Keratinocyte (primary cell): ENCODE measurements at regions not wholly inside any gene's neighbourhood (a gene's known extent, or its start where the extent isn't known, plus 50 kb on each side); places are given as distances from the start of the nearest gene placed in this dataset.

Experiments used
- DNase-seq: peaks from one replicate; pipeline ENCODE4 v3.0.0-alpha.2; 2011; ENCODE audit warnings: low read depth, missing footprints, low spot score
- FAIRE-seq: peaks from 2 replicates; lab custom pipeline; 2011; peaks lifted over from hg19 to GRCh38; lab: Jason Lieb, UNC
- H2AFZ ChIP-seq: 2 replicates; pipeline ENCODE4 v1.6.0; 2012; ENCODE audit warnings: low read length, control low read depth, inconsistent platforms; ENCODE audit not compliant: control insufficient read depth
- H3K27ac ChIP-seq: 2 replicates; pipeline ENCODE4 v1.5.1; 2011; ENCODE audit warnings: low read length; ENCODE audit not compliant: control insufficient read depth, insufficient read depth
- H3K27me3 ChIP-seq: 3 replicates; pipeline ENCODE4 v1.6.0; 2011; ENCODE audit warnings: low read length; ENCODE audit not compliant: control insufficient read depth, insufficient read depth; ENCODE audit errors: extremely low read depth
- H3K36me3 ChIP-seq, 2 experiments: 2 replicates in 1 of 2; 3 replicates in 1 of 2; pipeline ENCODE4 v1.5.1; 2011; ENCODE audit warnings: low read length in 2 of 2, mild to moderate bottlenecking in 1 of 2; ENCODE audit not compliant: control insufficient read depth in 2 of 2, insufficient read depth in 2 of 2; ENCODE audit errors: extremely low read depth in 1 of 2
- H3K4me1 ChIP-seq: 3 replicates; pipeline ENCODE4 v1.5.1; 2011; ENCODE audit warnings: low read length; ENCODE audit not compliant: control insufficient read depth, insufficient read depth; ENCODE audit errors: extremely low read depth
- H3K4me2 ChIP-seq: 3 replicates; pipeline ENCODE4 v1.6.0; 2011; ENCODE audit warnings: low read depth, low read length; ENCODE audit not compliant: control insufficient read depth, insufficient read depth; ENCODE audit errors: extremely low read depth
- H3K4me3 ChIP-seq, 3 experiments: fragments of 200-600 bp in 1 of 3; sonication (generic) in 1 of 3; 2 replicates in 2 of 3; 3 replicates in 1 of 3; pipeline ENCODE4 v1.5.1; 2011 to 2016; ENCODE audit warnings: low read length in 3 of 3, mild to moderate bottlenecking in 3 of 3, control low read depth in 2 of 3, inconsistent platforms in 1 of 3, low read depth in 1 of 3, mixed read lengths in 1 of 3, mixed run types in 1 of 3, moderate library complexity in 1 of 3; ENCODE audit not compliant: control insufficient read depth in 2 of 3, insufficient read depth in 2 of 3; ENCODE audit errors: extremely low read depth in 1 of 3
- H3K79me2 ChIP-seq: 2 replicates; pipeline ENCODE4 v1.6.0; 2012; ENCODE audit warnings: low read length; ENCODE audit not compliant: control insufficient read depth, insufficient read depth
- H3K9ac ChIP-seq: 3 replicates; pipeline ENCODE4 v1.6.0; 2011; ENCODE audit warnings: low read length; ENCODE audit not compliant: control insufficient read depth, insufficient read depth; ENCODE audit errors: extremely low read depth
- H3K9me1 ChIP-seq: 3 replicates; pipeline ENCODE4 v1.6.0; 2011; ENCODE audit warnings: low read length; ENCODE audit not compliant: control insufficient read depth, insufficient read depth; ENCODE audit errors: extremely low read depth
- H3K9me3 ChIP-seq: 2 replicates; pipeline ENCODE4 v1.5.1; 2012; ENCODE audit warnings: low read depth, low read length; ENCODE audit not compliant: control insufficient read depth
- H4K20me1 ChIP-seq: 3 replicates; pipeline ENCODE4 v1.6.0; 2011; ENCODE audit warnings: low read length; ENCODE audit not compliant: control insufficient read depth, insufficient read depth; ENCODE audit errors: extremely low read depth
- CTCF ChIP-seq, 3 experiments: IDR thresholded peaks in 1 of 3; conservative IDR thresholded peaks in 1 of 3; optimal IDR thresholded peaks in 1 of 3; 2 replicates in 2 of 3; 3 replicates in 1 of 3; pipeline versions ENCODE3 to v1.5.1; 2011; ENCODE audit warnings: low read length in 3 of 3, mild to moderate bottlenecking in 3 of 3, moderate library complexity in 2 of 3, control low read depth in 1 of 3, inconsistent platforms in 1 of 3; ENCODE audit not compliant: insufficient read depth in 2 of 3; ENCODE audit errors: extremely low read depth in 1 of 3
- EZH2 ChIP-seq: IDR thresholded peaks from one replicate; pipeline ENCODE4 v1.6.1; 2012; ENCODE audit warnings: inconsistent platforms, mild to moderate bottlenecking, low read length, moderate library complexity
- dilution Hi-C: fragments of 300-500 bp; cut with MboI; formaldehyde crosslinking; loops from one replicate; pipeline ENCODE4 v1.7.0; 2020; ENCODE audit warnings: low sequenced_read_pairs; ENCODE audit not compliant: extremely low pct_ligation_motif_present

GRCh38 chr2:147171941-147172340 is 672.9 kb upstream of the ACVR2A start:
- Histone ChIP-seq H3K9ac (no peak overlapping the region), H3K36me3 (no peaks in the 10 kb centered on the region), H4K20me1 (no peaks in the 10 kb centered on the region), H3K79me2 (no peaks in the 10 kb centered on the region), H3K27me3 (no peaks in the 10 kb centered on the region), H3K4me2 (no peak overlapping the region), H2AFZ (no peak overlapping the region), H3K4me3 (no peak overlapping the region), H3K27ac (no peak overlapping the region), H3K9me3 (no peaks in the 10 kb centered on the region), H3K9me1 (no peaks in the 10 kb centered on the region), H3K4me1 (peaks cover 14% of the 10 kb centered on the region)
- dilution Hi-C loops = no loop called here
- FAIRE-seq (no peak), DNase-seq (no peak)
- TF ChIP-seq CTCF (optimal IDR thresholded peaks at IDR 0.05 in 1 of 3, IDR thresholded peaks at IDR 0.05 in 1 of 3, conservative IDR thresholded peaks at IDR 0.05 in 1 of 3; ENCODE audit: extremely low read depth in 1 of 3, insufficient read depth in 2 of 3, low read length in 3 of 3) = no peak
- TF ChIP-seq EZH2 = no peak

- no peak overlapping the region for H3K27ac ChIP-seq
- H3K36me3 ChIP-seq = no peaks in the 10 kb centered on the region
- no peaks in the 10 kb centered on the region for H3K79me2 ChIP-seq
- TF ChIP-seq EZH2 (no peak), CTCF (optimal IDR thresholded peaks at IDR 0.05 in 1 of 3, IDR thresholded peaks at IDR 0.05 in 1 of 3, conservative IDR thresholded peaks at IDR 0.05 in 1 of 3; ENCODE audit: extremely low read depth in 1 of 3, insufficient read depth in 2 of 3, low read length in 3 of 3) (no peak)
- dilution Hi-C loops = no loop called here
- no peak overlapping the region for H3K4me2 ChIP-seq
- FAIRE-seq = no peak
- H3K4me1 ChIP-seq = peaks cover 14% of the 10 kb centered on the region
- DNase-seq = no peak
- no peak overlapping the region for H3K4me3 ChIP-seq
- H3K9me1 ChIP-seq = no peaks in the 10 kb centered on the region
- H3K9me3 ChIP-seq = no peaks in the 10 kb centered on the region
- H3K27me3 ChIP-seq = no peaks in the 10 kb centered on the region
- H4K20me1 ChIP-seq = no peaks in the 10 kb centered on the region
- no peak overlapping the region for H2AFZ ChIP-seq
- no peak overlapping the region for H3K9ac ChIP-seq
Measured at GRCh38 chr2:147170932-147171331, 673.9 kb upstream of the ACVR2A start.
